Ascending aorta (tissue), 2 donors: ENCODE measurements at regions not wholly inside any gene's neighbourhood (a gene's known extent, or its start where the extent isn't known, plus 50 kb on each side); places are given as distances from the start of the nearest gene placed in this dataset.

Source experiments
- DNase-seq, 2 donors: peaks; one replicate each; pipeline ENCODE4 v3.0.0-alpha.2; 2019; ENCODE audit warnings: low spot score in 2 of 2
- H3K27ac ChIP-seq, 2 donors: fragments of 200-600 bp; sonication (generic); one replicate each; pipeline ENCODE4 v1.5.1; 2016 to 2017; ENCODE audit warnings: mild to moderate bottlenecking in 1 of 2
- H3K27me3 ChIP-seq: fragments of 200-600 bp; sonication (generic); one replicate; pipeline ENCODE4 v1.5.1; 2017
- H3K36me3 ChIP-seq, 2 donors: fragments of 200-600 bp; sonication (generic); one replicate each; pipeline ENCODE4 v1.5.1; 2016
- H3K4me1 ChIP-seq, 2 donors: fragments of 200-600 bp; sonication (generic); one replicate each; pipeline ENCODE4 v1.5.1; 2016 to 2017; ENCODE audit warnings: mild to moderate bottlenecking in 1 of 2
- H3K4me3 ChIP-seq, 2 donors: fragments of 200-600 bp; sonication (generic); one replicate each; pipeline ENCODE4 v1.5.1; 2016 to 2017; ENCODE audit warnings: mild to moderate bottlenecking in 1 of 2
- H3K9me3 ChIP-seq, 2 donors: fragments of 200-600 bp; sonication (generic); one replicate each; pipeline ENCODE4 v1.5.1; 2016
- CTCF ChIP-seq, 3 experiments: fragments of 200-600 bp in 2 of 3; fragments of 450-650 bp in 1 of 3; sonication (generic) in 2 of 3; IDR thresholded peaks; one replicate each; pipeline ENCODE4 v1.5.1; 2016 to 2019; ENCODE audit warnings: antibody characterized with exemption in 3 of 3, mild to moderate bottlenecking in 1 of 3, moderate library complexity in 1 of 3
- intact Hi-C: fragments of 100-400 bp; cut with DNase I; formaldehyde crosslinking; loops from one replicate; pipeline ENCODE4 v1.15.1; 2023

GRCh38 chr10:108568824-108569223, 1354.5 kb downstream of the XPNPEP1 start:
- H3K9me3 ChIP-seq = no peaks in the 10 kb centered on the region
- no peak for DNase-seq
- intact Hi-C loops = no loop called here
- TF ChIP-seq CTCF (IDR thresholded peaks at IDR 0.05) = no peak
- H3K27ac ChIP-seq = no peak overlapping the region
- no peaks in the 10 kb centered on the region for H3K27me3 ChIP-seq
- no peaks in the 10 kb centered on the region for H3K4me1 ChIP-seq
- no peaks in the 10 kb centered on the region for H3K36me3 ChIP-seq
- no peak overlapping the region for H3K4me3 ChIP-seq

GRCh38 chr10:108567899-108568752, 1355.2 kb downstream of the XPNPEP1 start:
- no peak for DNase-seq
- no peaks in the 10 kb centered on the region for H3K4me1 ChIP-seq
- no peaks in the 10 kb centered on the region for H3K36me3 ChIP-seq
- no peaks in the 10 kb centered on the region for H3K27me3 ChIP-seq
- TF ChIP-seq CTCF (IDR thresholded peaks at IDR 0.05) = no peak
- H3K9me3 ChIP-seq = no peaks in the 10 kb centered on the region
- H3K27ac ChIP-seq = no peak overlapping the region
- no peak overlapping the region for H3K4me3 ChIP-seq
- intact Hi-C loops = no loop called here

- Histone ChIP-seq H3K4me3 (no peak overlapping the region), H3K36me3 (no peaks in the 10 kb centered on the region), H3K27me3 (no peaks in the 10 kb centered on the region), H3K27ac (no peak overlapping the region), H3K9me3 (no peaks in the 10 kb centered on the region), H3K4me1 (no peaks in the 10 kb centered on the region)
- TF ChIP-seq CTCF (IDR thresholded peaks at IDR 0.05) = no peak
- DNase-seq = no peak
- intact Hi-C loops = no loop called here
Measured at GRCh38 chr10:108566316-108567107, 1356.8 kb downstream of the XPNPEP1 start.

GRCh38 chr10:108562105-108562504, 1361.2 kb downstream of the XPNPEP1 start:
- Histone ChIP-seq H3K36me3 (no peaks in the 10 kb centered on the region), H3K4me3 (no peak overlapping the region), H3K9me3 (no peaks in the 10 kb centered on the region), H3K27me3 (no peaks in the 10 kb centered on the region), H3K27ac (no peak overlapping the region), H3K4me1 (no peaks in the 10 kb centered on the region)
- DNase-seq = no peak
- intact Hi-C loops = no loop called here
- no peak for TF ChIP-seq CTCF (IDR thresholded peaks at IDR 0.05)

- no peak for TF ChIP-seq CTCF (IDR thresholded peaks at IDR 0.05)
- no peak for DNase-seq
- Histone ChIP-seq H3K27ac (no peak overlapping the region), H3K4me3 (no peak overlapping the region), H3K9me3 (no peaks in the 10 kb centered on the region), H3K36me3 (no peaks in the 10 kb centered on the region), H3K27me3 (no peaks in the 10 kb centered on the region), H3K4me1 (no peaks in the 10 kb centered on the region)
- intact Hi-C loops = no loop called here
Measured at GRCh38 chr10:108561649-108562048, 1361.7 kb downstream of the XPNPEP1 start.
